LNCaP clone FGC (cell line): ENCODE measurements at regions not wholly inside any gene's neighbourhood (a gene's known extent, or its start where the extent isn't known, plus 50 kb on each side); places are given as distances from the start of the nearest gene placed in this dataset.

Source experiments
- DNase-seq: peaks from one replicate; pipeline ENCODE4 v3.0.0-alpha.2; 2011; ENCODE audit warnings: low read depth
- H3K4me3 ChIP-seq: 2 replicates; pipeline ENCODE4 v1.5.1; 2011; ENCODE audit warnings: mild to moderate bottlenecking, low read depth, low read length, control low read depth
- TF ChIP-seq, protein P1 (sequence below): IDR thresholded peaks from 2 replicates; pipeline ENCODE4 v1.5.1; 2012; ENCODE audit warnings: mild to moderate bottlenecking; ENCODE audit not compliant: control insufficient read depth, insufficient read depth; ENCODE audit errors: extremely low read depth

DNA sequence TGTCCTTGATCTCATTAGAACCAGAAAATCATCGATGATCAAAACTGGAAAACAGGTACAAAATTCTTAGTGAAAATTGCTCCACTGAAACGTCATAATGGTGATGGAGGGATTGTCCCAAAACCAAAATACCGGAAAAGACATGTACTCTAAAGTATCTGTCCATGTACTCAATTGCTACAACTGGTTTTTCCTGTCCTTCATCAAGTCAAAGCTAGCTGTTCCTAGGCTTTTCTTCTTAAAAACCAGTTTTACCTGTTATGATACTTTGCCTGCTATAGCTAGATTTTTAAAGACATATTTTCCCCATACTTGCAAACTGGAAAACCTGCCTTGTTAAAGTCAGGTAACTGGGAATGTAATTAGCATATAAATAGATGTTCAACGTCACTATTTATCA, 50.5 kb upstream of the LRRC1 start:
- TF ChIP-seq, protein P1, sequence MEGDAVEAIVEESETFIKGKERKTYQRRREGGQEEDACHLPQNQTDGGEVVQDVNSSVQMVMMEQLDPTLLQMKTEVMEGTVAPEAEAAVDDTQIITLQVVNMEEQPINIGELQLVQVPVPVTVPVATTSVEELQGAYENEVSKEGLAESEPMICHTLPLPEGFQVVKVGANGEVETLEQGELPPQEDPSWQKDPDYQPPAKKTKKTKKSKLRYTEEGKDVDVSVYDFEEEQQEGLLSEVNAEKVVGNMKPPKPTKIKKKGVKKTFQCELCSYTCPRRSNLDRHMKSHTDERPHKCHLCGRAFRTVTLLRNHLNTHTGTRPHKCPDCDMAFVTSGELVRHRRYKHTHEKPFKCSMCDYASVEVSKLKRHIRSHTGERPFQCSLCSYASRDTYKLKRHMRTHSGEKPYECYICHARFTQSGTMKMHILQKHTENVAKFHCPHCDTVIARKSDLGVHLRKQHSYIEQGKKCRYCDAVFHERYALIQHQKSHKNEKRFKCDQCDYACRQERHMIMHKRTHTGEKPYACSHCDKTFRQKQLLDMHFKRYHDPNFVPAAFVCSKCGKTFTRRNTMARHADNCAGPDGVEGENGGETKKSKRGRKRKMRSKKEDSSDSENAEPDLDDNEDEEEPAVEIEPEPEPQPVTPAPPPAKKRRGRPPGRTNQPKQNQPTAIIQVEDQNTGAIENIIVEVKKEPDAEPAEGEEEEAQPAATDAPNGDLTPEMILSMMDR, result no peak
- peak; percentile 85 for DNase-seq
- no peak overlapping the region for H3K4me3 ChIP-seq

DNA sequence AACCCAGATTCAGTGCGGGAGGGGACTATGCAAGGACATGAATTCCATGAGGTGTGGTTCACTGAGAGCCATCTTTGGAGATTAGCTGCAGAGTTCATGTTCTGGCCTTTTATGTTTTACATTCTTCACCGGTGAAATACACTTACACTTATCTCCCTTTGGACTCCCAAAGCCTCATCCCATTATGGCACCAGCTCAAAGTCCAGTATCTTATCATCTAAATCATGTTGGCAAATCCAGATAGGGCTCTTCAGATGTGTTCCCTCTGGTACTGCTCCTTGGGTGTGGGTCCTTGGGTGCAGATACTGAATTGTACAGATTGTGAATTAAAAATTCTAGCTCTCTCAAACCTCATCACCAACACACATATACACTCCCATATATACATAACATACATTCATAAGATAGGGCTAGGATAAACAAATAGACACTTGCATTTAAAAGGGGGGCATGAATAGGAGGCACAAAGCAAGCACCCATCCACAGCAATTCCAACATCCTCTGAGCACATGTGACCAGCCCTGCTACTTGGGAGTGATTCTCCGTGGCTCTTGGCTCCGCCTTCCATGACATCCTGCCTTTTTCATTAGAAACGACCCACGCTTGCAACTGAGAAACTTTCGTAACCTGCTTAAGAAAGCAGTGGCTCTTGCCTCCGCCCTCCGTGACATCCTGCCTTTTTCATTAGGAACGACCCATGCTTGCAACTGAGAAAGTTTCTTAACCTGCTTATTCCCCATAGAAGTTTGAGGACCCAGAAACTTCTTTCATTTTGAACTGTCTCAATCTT, 53.6 kb upstream of the LRRC1 start:
- no peak for DNase-seq
- TF ChIP-seq, protein P1, result no peak
- H3K4me3 ChIP-seq, result no peak overlapping the region

DNA sequence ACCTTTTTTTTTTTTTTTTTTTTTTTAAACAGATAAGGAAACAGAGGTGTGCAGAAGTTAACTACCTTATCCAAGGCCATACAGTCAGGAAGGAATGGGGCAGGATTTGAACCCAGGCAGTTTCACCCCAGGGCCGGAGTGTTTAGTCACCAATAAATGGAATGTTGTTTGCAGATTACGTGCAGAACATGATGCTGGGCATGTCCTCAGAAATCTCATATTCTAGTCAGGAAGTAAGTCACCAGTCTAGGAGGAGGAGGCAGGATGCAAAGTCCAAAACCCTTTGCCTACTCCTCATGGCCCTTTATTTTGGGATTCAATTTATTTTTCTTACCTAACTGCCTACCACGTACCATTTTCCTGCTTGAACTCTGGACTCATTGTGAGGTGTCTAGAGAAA, 57.1 kb upstream of the LRRC1 start:
- TF ChIP-seq, protein P1, result no peak
- no peak for DNase-seq

DNA sequence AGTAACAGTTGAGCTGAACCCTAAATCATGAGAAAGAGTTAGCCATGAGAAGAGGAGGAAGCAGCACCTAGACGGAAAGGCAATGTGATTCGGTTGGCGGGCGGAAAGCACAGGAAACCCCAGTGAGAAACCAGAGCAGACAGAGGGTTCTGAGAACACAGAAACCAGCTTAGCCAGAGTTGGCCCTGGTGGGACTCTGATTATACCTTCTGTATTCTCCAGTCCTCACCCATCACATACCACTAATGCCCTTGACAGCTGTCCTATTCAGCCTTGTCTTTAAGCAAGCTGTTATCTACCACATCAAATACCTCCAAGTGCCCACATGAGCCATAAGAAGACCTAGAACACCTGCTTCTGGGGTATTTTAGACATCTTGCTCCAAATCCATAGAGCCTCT, 58.9 kb upstream of the LRRC1 start:
- TF ChIP-seq, protein P1, result no peak
- H3K4me3 ChIP-seq, result no peak overlapping the region
- no peak for DNase-seq

More for the DNA sequence above, 57.1 kb upstream of the LRRC1 start:
- no peak overlapping the region for H3K4me3 ChIP-seq

- DNase-seq, result no peak
- H3K4me3 ChIP-seq, result no peak overlapping the region
- TF ChIP-seq, protein P1, result peak; percentile 39
Observed at GRCh38 chr6:53734473-53735299, 60.1 kb upstream of the LRRC1 start.

DNA sequence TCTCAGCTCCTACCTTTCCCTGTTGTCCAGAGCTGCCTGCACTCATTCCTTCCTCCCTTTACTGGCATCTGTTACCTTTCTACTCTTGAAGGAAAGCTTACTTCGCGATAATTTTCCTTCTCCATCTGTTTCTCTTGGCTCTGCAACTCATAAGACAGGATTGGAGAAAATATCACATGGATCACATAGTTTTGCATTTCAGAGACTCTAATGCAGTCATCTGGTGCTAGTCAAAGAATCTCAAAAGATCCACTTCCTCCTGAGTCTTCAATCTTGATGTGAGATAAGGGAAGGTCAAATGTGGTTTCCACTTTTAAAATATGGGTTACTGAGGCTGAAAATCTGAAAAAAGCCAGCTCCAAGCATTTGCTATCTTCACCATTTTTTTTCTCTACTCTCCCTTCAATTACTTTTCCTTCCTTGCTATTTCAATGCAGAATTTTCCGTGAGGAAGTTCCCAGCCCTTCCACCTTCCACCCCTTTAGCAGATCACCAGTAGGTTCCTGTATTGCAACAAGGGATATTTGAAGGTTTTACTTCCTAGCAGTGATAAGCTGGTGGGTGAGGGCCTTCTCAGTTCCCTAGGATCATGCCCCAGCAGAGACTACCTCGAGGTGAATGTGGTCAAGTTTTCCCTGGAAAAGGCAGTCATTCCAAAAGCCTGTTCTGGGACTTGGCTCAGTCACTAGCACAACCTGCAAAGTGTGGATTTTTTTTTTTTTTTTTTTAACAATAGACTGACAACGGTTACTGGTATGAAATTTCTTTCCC, 62.8 kb upstream of the LRRC1 start:
- no peak overlapping the region for H3K4me3 ChIP-seq
- DNase-seq, result no peak
- TF ChIP-seq, protein P1, result no peak
